ENCODE measurements at regions not wholly inside any gene's neighbourhood (a gene's known extent, or its start where the extent isn't known, plus 50 kb on each side); places are given as distances from the start of the nearest gene placed in this dataset.

GRCh38 chr4:135994360-135994759, 1537.9 kb downstream of the PCDH18 start:
- TF ChIP-seq EZH2phosphoT487 (IDR thresholded peaks at IDR 0.05; ENCODE audit: borderline replicate concordance) (no peak), JUND (IDR thresholded peaks at IDR 0.05) (no peak), POLR2A (IDR thresholded peaks at IDR 0.05; ENCODE audit: borderline replicate concordance, extremely low read depth, insufficient read depth, insufficient read length) (no peak), ZFX (IDR thresholded peaks at IDR 0.05) (no peak)
- BruUV-seq (replicated peaks), result no TSS peak
- RAD21 ChIA-PET (ENCODE audit: low non-redundant PET in 1 of 2, low total read pairs in 2 of 2, uncharacterized antibody in 2 of 2, unreplicated experiment in 2 of 2), result no interaction called here
- Histone ChIP-seq H3K9me3 (ENCODE audit: control insufficient read depth in 1 of 2, insufficient read depth in 1 of 2, low read depth in 1 of 2, low read length in 2 of 2) (no peaks in the 10 kb centered on the region), H3K27ac (ENCODE audit: low read depth, low read length) (no peak overlapping the region), H3K4me1 (ENCODE audit: control insufficient read depth in 1 of 2, insufficient read depth in 2 of 2, low read length in 2 of 2) (no peaks in the 10 kb centered on the region), H3K4me3 (replicated peaks in 1 of 2; ENCODE audit: low read depth in 1 of 2, low read length in 2 of 2) (no peak overlapping the region), H3K9me2 (ENCODE audit: insufficient read depth) (no peaks in the 10 kb centered on the region), H2AFZ (ENCODE audit: low read depth, low read length, poor library complexity, severe bottlenecking) (no peak overlapping the region), H3K27me3 (ENCODE audit: insufficient read depth, low read length) (no peaks in the 10 kb centered on the region), H3K4me2 (ENCODE audit: low read length) (no peak overlapping the region), H3K79me2 (ENCODE audit: insufficient read depth, low read length) (no peaks in the 10 kb centered on the region), H3K9ac (ENCODE audit: low read length) (no peak overlapping the region), H3K36me3 (ENCODE audit: control insufficient read depth in 1 of 2, insufficient read depth in 2 of 2, low read length in 2 of 2) (no peaks in the 10 kb centered on the region), H4K20me1 (ENCODE audit: insufficient read depth) (no peaks in the 10 kb centered on the region)
- CTCF ChIA-PET, result no interaction called here
- DNase-seq (ENCODE audit: low read depth, low spot score) (no peak), ATAC-seq (no peak)
- POLR2A ChIA-PET, result no interaction called here
- intact Hi-C loops (cut with micrococcal nuclease), result no loop called here

DNA sequence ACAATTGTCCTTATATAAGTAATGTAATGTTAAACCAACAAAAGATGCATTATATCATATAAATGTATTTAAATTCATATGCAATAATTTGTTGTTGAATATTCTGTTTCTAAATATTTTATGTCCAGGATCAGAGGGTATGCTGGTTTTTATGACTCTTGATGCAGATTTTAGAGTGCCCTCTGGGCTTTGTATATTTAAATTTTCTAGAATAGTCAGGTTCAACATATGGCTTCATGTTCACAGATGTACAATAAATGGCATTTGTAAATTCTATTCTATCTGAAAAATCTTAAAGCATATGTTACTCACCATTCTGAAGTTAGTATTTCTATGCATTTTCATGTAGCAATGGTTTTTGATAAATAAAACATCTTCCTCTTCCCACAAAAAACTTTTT, 1555.4 kb downstream of the PCDH18 start:
- ChIA-PET POLR2A (no interaction called here), CTCF (no interaction called here), RAD21 (ENCODE audit: low non-redundant PET in 1 of 2, low total read pairs in 2 of 2, uncharacterized antibody in 2 of 2, unreplicated experiment in 2 of 2) (no interaction called here)
- Histone ChIP-seq H3K9me3 (ENCODE audit: control insufficient read depth in 1 of 2, insufficient read depth in 1 of 2, low read depth in 1 of 2, low read length in 2 of 2) (no peaks in the 10 kb centered on the region), H3K36me3 (ENCODE audit: control insufficient read depth in 1 of 2, insufficient read depth in 2 of 2, low read length in 2 of 2) (no peaks in the 10 kb centered on the region), H3K4me3 (replicated peaks in 1 of 2; ENCODE audit: low read depth in 1 of 2, low read length in 2 of 2) (no peak overlapping the region), H3K4me1 (ENCODE audit: control insufficient read depth in 1 of 2, insufficient read depth in 2 of 2, low read length in 2 of 2) (no peaks in the 10 kb centered on the region), H3K27me3 (ENCODE audit: insufficient read depth, low read length) (no peaks in the 10 kb centered on the region), H3K9me2 (ENCODE audit: insufficient read depth) (no peaks in the 10 kb centered on the region), H2AFZ (ENCODE audit: low read depth, low read length, poor library complexity, severe bottlenecking) (no peak overlapping the region), H3K4me2 (ENCODE audit: low read length) (no peak overlapping the region), H3K79me2 (ENCODE audit: insufficient read depth, low read length) (no peaks in the 10 kb centered on the region), H3K27ac (ENCODE audit: low read depth, low read length) (no peak overlapping the region), H4K20me1 (ENCODE audit: insufficient read depth) (no peaks in the 10 kb centered on the region), H3K9ac (ENCODE audit: low read length) (no peak overlapping the region)
- intact Hi-C loops (cut with micrococcal nuclease), result no loop called here
- DNase-seq (ENCODE audit: low read depth, low spot score) (no peak), ATAC-seq (no peak)
- BruUV-seq (replicated peaks), result no TSS peak
- no peak for TF ChIP-seq POLR2AphosphoS5 (IDR thresholded peaks at IDR 0.05; ENCODE audit: low read depth, low read length)
- TF ChIP-seq, protein P1, sequence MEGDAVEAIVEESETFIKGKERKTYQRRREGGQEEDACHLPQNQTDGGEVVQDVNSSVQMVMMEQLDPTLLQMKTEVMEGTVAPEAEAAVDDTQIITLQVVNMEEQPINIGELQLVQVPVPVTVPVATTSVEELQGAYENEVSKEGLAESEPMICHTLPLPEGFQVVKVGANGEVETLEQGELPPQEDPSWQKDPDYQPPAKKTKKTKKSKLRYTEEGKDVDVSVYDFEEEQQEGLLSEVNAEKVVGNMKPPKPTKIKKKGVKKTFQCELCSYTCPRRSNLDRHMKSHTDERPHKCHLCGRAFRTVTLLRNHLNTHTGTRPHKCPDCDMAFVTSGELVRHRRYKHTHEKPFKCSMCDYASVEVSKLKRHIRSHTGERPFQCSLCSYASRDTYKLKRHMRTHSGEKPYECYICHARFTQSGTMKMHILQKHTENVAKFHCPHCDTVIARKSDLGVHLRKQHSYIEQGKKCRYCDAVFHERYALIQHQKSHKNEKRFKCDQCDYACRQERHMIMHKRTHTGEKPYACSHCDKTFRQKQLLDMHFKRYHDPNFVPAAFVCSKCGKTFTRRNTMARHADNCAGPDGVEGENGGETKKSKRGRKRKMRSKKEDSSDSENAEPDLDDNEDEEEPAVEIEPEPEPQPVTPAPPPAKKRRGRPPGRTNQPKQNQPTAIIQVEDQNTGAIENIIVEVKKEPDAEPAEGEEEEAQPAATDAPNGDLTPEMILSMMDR (IDR thresholded peaks at IDR 0.05 in 2 of 3, conservative IDR thresholded peaks at IDR 0.05 in 1 of 3; ENCODE audit: borderline replicate concordance in 1 of 3, insufficient read depth in 1 of 3, low read depth in 2 of 3, low read length in 2 of 3), result no peak
- TF ChIP-seq, protein P2, sequence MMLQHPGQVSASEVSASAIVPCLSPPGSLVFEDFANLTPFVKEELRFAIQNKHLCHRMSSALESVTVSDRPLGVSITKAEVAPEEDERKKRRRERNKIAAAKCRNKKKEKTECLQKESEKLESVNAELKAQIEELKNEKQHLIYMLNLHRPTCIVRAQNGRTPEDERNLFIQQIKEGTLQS (IDR thresholded peaks at IDR 0.05), result no peak
- no peak for TF ChIP-seq SRF (IDR thresholded peaks at IDR 0.05; ENCODE audit: low read depth)
- no peak for TF ChIP-seq JUND (IDR thresholded peaks at IDR 0.05)
- no peak for TF ChIP-seq FOSL1 (IDR thresholded peaks at IDR 0.05; ENCODE audit: low read depth)

Data from HCT116 (cell line).